ENCODE measurements at regions not wholly inside any gene's neighbourhood (a gene's known extent, or its start where the extent isn't known, plus 50 kb on each side); places are given as distances from the start of the nearest gene placed in this dataset.
"Not testable (repeated sequence)": the region's sequence is repeated elsewhere in the genome, so short reads cannot be mapped to it uniquely, and the experiment has no call there.

DNA sequence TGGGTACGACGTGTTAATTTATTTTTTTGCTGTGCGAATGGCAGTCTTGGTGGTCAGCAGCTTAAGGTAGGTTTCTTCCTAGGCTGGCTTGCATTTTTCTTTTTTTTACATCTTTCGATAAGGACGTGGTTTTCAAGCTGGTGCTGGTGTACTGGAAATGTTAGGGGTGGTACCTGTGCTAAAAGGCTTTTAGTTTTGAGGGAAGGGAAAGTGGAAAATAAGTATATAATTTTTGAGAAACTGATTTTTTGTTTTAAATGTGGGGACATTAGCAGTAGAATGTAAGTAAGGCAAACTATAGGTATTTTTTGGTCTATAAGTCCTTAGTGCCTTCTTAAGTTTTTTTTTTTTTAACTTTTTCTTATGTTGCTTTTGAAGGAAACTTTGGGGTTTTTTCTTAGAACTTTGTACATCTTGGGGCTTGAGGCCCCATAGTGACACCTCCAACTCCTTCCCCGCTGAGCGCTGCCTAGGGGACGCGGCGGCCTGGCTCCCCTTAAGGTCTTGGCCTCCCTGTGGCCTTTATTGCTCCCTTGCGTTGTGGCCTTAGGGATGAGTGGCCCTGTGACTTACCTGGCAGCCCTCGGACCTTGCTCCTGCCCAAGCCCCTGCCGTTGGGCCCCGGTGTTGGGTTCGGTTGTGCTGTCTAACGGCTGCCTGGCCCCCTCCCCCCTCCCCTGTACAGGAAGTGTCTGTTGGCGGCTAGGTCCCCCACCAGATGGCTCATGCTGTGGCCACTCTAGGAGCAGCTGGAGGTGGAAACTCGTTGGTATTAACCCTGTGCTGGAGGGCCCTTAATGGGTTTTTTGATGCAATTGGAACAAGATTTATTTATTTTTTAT lies 88.0 kb upstream of the RPRML start:
- DNase-seq (ENCODE audit: low read depth), result peak; percentile 81

DNA sequence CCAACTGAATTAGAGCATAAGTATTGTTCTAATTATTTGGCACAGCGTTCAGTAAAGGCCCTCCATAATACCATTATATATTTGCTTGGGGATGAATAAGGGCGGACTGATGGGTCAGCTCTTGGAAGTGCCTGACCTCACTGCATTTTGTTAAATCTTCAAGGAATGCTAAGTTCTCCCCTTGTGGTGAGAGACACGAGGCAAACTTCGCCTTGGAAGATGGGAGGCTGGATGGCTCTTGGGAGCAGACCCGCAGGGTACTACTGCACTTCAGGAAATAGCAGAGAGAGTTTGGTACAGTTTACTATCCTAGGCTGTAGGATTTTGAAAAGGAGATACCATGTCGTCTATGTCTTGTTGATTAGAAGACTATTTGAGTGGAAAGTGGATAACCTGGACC lies 87.0 kb upstream of the RPRML start:
- DNase-seq (ENCODE audit: low read depth), result no peak

DNA sequence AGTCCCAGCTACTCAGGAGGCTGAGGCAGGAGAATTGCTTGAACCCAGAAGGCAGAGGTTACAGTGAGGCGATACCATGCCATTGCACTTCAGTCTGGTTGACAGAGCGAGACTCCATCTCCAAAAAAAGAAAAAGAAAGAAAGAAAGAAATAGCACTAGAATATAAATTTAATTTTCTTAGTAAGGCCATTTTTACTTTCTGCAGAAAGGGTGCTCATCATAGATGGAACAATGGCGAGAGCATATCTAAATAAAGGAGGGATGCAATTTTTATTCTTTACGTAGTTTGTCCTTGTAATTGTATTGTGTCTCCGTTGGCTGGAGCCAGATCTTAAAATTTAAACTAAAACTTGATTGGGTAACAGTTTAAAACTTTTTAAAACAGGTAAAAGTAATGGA lies 85.6 kb upstream of the RPRML start:
- no peak for DNase-seq (ENCODE audit: low read depth)

DNA sequence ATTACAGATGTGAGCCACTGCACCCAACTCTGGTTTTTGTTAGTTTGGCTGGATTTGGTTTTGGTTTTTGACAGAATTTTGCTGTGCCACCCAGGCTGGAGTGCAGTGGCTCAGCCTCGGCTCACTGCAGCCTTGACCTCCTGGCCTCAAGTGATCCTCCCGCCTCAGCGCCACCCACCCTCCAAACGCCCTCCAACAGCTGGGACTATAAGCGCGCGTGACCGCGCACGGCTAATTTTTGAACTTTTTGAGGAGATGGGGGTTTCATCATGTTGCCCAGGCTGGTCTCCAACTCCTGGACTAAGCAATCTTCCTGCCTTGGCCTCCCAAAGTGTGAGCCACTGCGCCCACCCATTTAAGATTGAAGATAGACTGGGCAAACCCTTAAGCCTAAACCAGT lies 84.4 kb upstream of the RPRML start:
- no peak for DNase-seq (ENCODE audit: low read depth)

DNA sequence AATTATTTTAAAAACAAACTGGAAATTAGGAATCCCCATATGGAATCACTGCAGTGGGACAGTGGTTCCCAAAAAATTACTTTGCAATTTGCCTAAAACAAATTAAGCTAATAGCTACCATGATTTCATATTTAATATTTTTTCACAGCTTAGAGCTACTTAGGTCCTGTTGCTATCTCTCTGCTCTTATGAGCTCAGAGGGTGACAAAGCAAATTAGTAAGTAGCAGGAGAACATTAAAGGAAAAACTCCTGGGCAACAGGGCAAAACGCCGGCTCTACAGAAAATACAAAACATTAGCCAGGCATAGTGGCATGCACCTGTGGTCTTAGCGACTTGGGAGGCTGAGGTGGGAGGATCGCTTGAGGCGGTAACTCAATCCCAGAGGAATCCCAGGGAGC lies 83.8 kb upstream of the RPRML start:
- not testable (repeated sequence) for DNase-seq (ENCODE audit: low read depth)

DNA sequence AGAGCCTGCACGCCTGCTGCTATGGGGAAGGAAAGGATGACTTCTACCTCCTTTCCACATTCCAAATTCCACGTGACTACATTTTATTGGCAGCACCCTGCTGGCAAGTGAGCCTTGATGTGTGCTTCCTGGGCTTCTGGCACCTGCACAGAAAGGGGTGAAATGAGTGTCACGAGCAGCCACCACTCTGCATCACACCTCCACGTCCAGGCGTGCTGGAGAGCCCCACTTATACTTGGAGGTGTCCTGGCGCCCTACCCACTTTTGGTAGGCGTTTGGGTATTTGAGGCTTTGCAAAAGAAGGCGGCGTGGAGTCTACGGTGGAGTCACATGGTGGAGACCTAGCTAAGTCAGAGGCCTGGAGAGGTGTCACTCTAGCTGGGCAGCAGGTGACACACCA lies 81.0 kb upstream of the RPRML start:
- DNase-seq (ENCODE audit: low read depth), result not testable (repeated sequence)

DNA sequence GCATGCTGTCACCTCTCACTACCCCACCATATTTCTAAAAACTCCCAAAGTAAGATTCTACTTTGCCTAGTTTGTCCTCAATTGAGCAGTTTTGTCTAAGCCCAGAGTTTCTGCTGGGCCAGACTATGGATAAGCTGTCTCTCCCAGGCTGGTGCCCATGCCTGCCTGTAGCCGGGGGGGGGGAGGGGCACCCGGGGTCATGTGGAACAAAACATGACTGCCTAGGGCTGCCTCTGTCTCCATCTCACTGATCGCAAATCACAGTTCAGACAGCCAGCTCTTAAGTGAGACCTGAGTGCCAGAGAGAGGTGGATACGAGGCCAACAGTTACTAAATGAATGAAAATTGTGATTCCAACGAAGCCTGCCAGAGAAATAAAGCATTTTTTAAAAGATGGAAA lies 78.8 kb upstream of the RPRML start:
- DNase-seq (ENCODE audit: low read depth), result no peak

DNA sequence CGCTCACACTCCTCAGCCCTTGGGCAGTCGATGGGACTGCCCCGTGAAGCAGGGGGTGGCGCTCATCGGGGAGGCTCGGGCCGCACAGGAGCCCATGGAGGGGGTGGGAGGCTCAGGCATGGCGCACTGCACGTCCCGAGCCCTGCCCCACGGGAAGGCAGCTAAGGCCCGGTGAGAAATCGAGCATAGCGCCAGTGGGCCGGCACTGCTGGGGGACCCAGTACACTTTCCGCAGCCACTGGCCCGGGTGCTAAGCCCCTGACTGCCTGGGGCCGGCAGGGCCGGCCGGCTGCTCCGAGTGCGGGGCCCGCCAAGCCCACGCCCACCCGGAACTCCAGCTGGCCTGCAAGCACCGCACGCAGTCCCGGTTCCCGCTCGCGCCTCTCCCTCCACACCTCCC lies 78.2 kb upstream of the RPRML start:
- not testable (repeated sequence) for DNase-seq (ENCODE audit: low read depth)

DNA sequence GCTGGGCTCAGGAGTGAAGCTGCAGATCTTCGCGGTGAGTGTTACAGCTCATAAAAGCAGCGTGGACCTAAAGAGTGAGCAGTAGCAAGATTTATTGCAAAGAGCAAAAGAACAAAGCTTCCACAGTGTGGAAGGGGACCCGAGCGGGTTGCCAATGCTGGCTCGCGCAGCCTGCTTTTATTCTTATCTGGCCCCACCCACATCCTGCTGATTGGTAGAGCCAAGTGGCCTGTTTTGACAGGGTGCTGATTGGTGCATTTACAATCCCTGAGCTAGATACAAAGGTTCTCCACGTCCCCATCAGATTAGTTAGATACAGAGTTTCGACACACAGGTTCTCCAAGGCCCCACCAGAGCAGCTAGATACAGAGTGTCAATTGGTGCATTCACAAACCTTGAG lies 77.6 kb upstream of the RPRML start:
- not testable (repeated sequence) for DNase-seq (ENCODE audit: low read depth)
